ENCODE measurements at regions not wholly inside any gene's neighbourhood (a gene's known extent, or its start where the extent isn't known, plus 50 kb on each side); places are given as distances from the start of the nearest gene placed in this dataset.

GRCh38 chr2:239762655-239763269 lies 262.4 kb downstream of the NDUFA10 start:
- TF ChIP-seq CTCF (IDR thresholded peaks at IDR 0.05) = no peak

GRCh38 chr2:239762106-239762505 lies 263.0 kb downstream of the NDUFA10 start:
- no peak for TF ChIP-seq CTCF (IDR thresholded peaks at IDR 0.05)

GRCh38 chr2:239760596-239760995 lies 264.5 kb downstream of the NDUFA10 start:
- TF ChIP-seq CTCF (IDR thresholded peaks at IDR 0.05) = no peak

- TF ChIP-seq CTCF (IDR thresholded peaks at IDR 0.05) = no peak
These were observed 266.8 kb downstream of the NDUFA10 start for GRCh38 chr2:239758279-239758877.

GRCh38 chr2:239756790-239757760 lies 268.1 kb downstream of the NDUFA10 start:
- no peak for TF ChIP-seq CTCF (IDR thresholded peaks at IDR 0.05)

- TF ChIP-seq CTCF (IDR thresholded peaks at IDR 0.05) = no peak
These were observed 268.9 kb downstream of the NDUFA10 start for GRCh38 chr2:239756031-239756789.

- no peak for TF ChIP-seq CTCF (IDR thresholded peaks at IDR 0.05)
These were observed 271.7 kb downstream of the NDUFA10 start for GRCh38 chr2:239753401-239753837.
